ENCODE measurements at regions not wholly inside any gene's neighbourhood (a gene's known extent, or its start where the extent isn't known, plus 50 kb on each side); places are given as distances from the start of the nearest gene placed in this dataset.
"Not testable (repeated sequence)": the region's sequence is repeated elsewhere in the genome, so short reads cannot be mapped to it uniquely, and the experiment has no call there.

DNA sequence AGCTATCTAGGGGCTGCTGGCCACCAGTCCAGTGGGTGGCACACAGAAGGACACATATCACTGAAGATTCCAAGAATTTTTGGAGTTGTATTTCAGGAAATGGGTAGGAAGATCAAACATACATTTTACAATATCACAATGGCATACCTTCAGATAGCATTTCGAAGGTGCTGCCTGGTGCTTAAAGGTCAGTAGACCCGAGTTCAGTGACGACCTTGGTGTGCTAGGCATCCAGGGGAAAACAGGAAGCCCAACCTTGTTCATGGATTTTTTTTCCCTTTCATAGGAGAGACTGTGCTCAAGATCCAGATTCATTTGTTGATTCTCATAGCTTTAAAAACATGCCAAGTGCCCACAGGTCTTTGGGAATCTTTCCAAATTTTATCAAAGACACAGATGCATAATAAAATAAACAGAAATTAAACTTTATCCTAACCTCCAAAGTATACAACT, 51.0 kb upstream of the RCBTB2 start:
- no peak for DNase-seq

GRCh38 chr13:48585456-48585840, 52.6 kb upstream of the RCBTB2 start:
- DNase-seq = no peak

- DNase-seq = no peak
These were observed 53.8 kb upstream of the RCBTB2 start for GRCh38 chr13:48586591-48587103.

DNA sequence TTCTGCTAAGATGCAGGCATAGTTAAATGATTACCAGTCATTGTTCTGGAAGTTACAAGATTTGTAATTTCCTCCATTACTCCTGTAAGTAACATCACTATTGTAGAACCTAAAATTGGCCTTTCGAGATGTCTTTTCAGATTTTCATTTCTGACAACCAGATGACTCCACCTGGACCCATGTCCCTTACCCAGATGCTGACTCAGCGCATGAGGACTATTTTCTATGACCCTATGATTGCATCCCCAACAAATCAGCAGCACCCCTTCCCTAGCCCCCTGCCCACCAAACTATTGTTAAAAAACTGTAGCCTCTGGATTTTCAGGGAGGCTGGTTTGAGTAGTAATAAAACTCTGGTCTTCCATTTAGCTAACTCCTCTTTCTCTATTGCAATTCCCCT, 55.2 kb upstream of the RCBTB2 start:
- no peak for DNase-seq

GRCh38 chr13:48590141-48590901, 57.4 kb upstream of the RCBTB2 start:
- DNase-seq = no peak

DNA sequence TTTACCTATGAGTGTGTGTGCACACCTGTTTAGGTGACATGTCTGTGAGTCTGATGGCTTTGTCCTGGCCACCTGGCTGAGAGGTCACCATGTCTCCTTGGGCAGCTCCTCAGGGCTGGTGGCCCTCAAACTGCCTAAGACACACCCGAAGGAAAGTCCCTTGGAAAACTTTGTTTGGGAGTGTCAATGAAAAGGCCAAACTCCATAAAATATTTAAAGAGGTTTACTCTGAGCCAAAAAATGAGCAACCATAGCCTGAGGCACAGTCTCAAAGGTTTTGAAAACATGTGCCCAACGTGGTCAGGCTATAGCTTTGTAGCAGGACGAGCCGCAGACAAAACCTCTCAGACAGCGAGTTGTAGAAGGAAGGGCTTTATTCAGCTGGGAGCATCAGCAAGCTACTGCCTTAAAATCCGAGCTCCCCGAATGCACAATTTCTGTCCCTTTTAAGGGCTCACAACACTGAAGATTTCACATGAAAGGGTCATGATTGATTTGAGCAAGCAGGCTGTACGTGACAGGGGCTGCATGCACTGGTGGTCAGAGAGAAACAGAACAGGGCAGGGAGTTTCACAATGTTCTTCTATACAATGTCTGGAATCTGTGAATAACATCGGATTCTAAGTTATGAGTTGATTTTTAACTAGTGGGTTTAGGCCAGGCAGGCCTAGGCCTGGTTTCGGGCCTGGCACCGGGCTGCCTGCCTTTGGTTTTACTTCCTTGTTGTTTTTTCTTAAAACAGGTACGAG, 58.4 kb upstream of the RCBTB2 start:
- DNase-seq = not testable (repeated sequence)

DNA sequence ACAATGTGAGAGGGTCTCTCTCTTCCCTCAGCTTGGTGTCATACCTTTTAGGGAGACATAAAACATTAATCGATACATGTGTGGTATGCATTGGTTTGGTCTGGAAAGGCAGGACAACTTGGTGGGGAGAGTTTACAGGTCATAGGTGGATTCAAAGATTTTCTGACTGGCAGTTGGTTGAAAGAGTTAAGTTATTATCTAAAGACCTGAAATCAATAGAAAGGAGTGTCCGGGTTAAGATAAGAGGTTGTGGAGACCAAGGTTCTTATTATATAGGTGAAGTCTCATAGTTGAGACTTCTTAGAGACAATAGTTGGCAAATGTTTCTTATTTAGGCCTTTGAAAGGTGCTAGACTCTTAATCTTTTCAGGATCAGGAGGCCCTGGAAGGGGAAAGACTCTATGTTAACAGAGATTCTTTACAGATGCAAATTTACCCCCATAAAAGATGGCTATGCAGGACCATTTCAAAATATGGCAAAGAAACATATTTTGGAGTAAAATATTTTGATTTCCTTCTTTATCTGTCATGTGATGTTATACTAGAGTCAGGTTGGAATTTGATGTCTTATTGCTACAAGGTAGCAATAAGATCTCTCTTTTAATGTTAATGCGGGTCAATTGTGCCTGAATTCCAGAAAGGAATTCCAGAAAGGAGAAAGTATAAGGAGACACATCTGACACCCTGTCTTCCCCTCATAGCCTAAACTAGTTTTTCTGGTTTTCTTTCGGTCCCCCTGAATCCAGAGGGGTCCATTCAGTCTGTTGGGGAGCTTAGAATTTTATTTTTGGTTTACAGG, 59.2 kb upstream of the RCBTB2 start:
- no peak for DNase-seq

DNA sequence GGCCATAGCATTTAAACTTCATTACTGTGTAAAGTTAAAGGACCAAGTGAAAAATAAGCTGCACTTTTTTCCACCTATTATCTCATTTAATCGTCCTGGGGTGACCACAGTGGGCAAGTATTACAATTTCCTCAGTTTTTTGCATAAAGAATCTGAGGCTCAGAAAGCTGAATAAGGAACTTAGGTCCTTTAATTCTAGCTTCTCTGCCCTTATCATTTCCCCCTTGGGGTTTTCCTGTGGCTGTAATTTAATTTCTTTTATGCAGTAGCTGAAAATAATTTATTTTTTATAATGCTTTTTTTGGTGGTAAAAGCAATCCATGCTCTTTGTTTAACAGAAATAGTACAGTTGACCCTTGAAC, 59.8 kb upstream of the RCBTB2 start:
- DNase-seq = no peak

GRCh38 chr13:48593536-48593935, 60.2 kb upstream of the CYSLTR2 start:
- DNase-seq = no peak

GRCh38 chr13:48594096-48594815, 59.5 kb upstream of the CYSLTR2 start:
- DNase-seq = no peak

DNA sequence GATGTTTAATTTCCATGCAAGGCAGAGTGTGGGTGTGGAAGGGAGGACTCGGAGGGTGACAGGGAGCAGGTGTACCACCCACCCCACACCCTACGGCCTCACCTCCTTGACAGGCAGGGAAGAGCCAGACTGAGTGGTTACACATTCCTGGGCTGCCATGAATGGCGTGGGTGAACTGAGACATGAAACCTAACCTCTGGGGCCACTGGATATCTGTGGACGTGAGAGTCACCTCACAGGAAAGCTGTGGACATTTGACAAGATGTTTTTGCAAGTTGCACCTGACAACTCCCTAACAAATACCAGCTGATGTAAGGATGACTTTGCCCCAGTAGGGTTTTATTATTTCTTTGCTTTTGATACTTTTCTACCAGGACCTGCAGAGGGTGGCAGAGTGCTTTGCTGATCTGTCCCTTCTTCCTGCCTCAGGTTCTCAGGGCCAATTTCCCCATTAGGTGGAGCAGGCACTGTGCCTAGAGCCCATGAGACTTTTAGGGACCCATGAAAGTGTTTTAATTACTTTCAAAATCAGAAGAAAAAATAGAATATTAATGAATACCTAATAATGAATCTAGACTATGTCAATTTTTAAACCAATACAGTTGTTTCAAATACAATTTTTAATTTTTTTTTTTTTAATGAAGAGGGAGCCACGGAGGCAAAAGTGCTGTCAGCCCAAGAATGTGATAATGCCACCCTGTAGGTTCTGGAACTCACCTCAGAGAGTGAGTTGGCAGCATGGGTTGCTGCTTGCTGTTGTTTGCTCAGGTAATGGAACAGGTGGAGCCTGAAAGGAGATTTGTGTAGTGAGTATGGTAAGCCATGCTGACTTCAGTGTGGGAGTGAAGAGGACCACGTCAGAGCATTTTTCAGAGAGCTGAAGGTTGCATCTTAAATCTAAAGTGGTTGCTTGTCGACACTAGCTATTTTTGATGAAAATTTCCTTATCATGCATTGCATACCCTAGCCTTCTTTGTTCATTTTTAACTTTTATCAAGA, 58.0 kb upstream of the CYSLTR2 start:
- peak; percentile 68 for DNase-seq

DNA sequence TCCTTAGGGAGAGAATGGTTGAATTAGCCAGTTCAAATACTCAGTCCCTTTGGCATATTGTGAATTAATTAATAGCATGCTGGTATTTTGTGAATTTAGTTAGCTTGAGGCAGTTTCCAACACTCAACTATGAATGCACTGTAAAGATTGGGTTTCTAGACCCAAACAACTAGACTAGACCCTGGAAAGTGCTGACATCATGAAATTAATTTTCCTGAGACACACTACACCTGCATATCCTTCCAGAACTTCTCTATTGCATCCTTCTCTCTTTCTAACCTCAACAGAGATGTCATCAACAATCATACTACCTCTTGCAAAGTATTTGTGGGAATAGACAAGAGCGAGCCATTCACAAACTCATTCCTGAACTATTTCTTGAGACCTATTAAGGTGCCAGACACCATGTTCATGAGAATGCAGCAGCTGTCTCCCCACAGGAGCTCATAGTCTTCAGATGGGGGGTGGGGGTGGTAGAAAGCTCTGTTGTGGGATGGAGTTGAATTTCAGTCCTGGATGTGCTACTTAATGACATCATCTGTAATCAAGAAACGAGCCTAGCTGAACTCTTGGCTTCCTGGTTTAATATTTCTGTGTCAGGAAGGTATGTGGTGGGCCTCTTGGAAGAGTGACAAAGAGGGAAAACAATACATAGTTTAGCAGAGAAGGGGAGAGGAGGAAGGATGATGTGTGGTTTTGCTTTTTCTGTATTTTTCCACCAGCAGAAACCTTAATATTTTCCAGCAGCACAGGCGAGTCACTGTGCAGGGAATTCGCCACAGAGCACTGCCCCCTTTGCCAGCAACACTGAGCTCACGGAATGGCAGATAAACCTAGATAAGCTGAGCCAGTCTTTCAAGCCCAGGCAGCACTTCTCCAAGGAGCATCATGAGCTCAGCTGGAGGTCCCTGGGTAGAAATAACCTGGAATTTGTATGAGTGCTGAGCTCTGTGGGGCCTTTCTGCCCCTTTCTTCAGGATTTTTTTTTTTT, 53.1 kb upstream of the CYSLTR2 start:
- no peak for DNase-seq

DNA sequence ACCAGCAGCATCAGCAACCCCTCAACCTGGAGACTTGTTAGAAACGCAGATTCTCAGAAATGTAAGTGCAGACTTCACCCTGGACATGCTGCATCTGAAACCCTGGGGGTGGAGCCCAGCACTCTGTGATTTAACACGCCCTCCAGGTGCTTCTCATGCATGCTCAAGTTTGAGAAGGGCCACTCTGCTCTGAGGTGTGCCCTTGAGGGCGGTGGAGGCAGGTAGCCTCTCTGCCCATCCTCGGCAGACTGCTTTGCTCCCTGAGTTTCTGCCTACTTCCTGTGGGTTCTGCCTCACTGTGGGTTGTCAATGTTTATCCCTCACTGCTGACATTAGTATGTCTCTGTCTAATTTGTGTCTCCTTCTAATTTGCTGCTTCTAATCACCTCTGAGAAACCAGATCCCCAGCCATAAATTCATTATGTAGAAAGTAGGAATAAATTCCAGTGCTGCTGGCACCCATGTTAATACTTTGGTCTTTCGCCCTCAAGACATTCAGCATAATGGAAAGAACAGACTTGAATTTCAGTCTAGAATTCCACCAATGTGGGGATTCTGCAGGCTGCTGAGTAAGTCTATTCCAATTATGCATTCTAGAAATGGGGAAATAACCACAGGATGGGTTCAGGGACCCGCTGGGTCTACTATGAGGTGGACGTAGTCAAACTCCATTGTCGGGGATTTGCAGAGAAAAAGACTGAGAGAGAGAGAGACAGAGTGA, 51.3 kb upstream of the CYSLTR2 start:
- DNase-seq = no peak

GRCh38 chr13:48603375-48603774, 50.4 kb upstream of the CYSLTR2 start:
- no peak for DNase-seq

All from CD4-positive, alpha-beta T cell treated with Interleukin-6 for 4 hours (primary cell).